ENCODE measurements at regions not wholly inside any gene's neighbourhood (a gene's known extent, or its start where the extent isn't known, plus 50 kb on each side); places are given as distances from the start of the nearest gene placed in this dataset.
A peak's percentile ranks its signal among the peaks of the same experiment; 100 is the strongest.

GRCh38 chr5:117425163-117425562 is 850.5 kb upstream of the SEMA6A start:
- no peak overlapping the region for H3K9ac ChIP-seq (ENCODE audit: insufficient read depth in 1 of 2, low read length in 2 of 2)
- H3K27ac ChIP-seq (ENCODE audit: low read depth in 1 of 2, low read length in 1 of 2) = no peak overlapping the region
- H3K4me1 ChIP-seq (ENCODE audit: control insufficient read depth in 5 of 5, insufficient read depth in 5 of 5, low read length in 5 of 5) = no peaks in the 10 kb centered on the region
- peaks cover 0 to 3% (median 0%) of the 10 kb centered on the region in 4 donors for H3K9me3 ChIP-seq (ENCODE audit: control insufficient read depth in 4 of 4, insufficient read depth in 3 of 4, low read length in 3 of 4)
- H3K27me3 ChIP-seq (ENCODE audit: control insufficient read depth in 3 of 3, insufficient read depth in 3 of 3, low read length in 2 of 3) = no peaks in the 10 kb centered on the region
- no peaks in the 10 kb centered on the region for H3K36me3 ChIP-seq (ENCODE audit: control insufficient read depth in 4 of 4, insufficient read depth in 4 of 4, low read length in 4 of 4)
- ATAC-seq (ENCODE audit: insufficient read depth, low FRiP score) = no peak
- WGBS, 2 donors = 77 to 83% methylated on average over 3 of the region's 3 CpGs
- H3K4me3 ChIP-seq = no peak overlapping the region
- no peak for TF ChIP-seq CTCF (IDR thresholded peaks at IDR 0.05; ENCODE audit: control extremely low read depth, extremely low read depth)
- no peak for DNase-seq

DNA sequence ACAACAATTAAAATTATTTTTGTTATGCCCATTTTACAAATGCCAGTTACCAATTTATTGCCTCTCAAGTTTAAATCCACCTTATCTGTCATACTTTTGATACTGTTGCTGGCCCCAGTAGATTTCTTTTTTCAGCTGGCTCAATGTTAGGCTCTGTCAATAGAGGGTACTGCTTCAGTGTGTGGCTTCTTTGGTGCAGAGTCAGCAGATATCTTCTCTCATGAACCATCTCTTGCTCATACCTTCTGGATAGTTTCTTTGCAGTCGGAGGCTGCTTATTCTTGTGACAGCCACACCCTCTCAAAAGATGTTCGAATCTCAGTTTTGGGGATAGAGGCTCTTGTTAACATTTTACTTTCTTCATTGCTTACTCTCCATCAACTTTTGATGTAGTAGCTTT is 849.9 kb upstream of the SEMA6A start:
- no peak for DNase-seq
- Histone ChIP-seq H3K9me3 (ENCODE audit: control insufficient read depth in 4 of 4, insufficient read depth in 3 of 4, low read length in 3 of 4) (peaks cover 0 to 3% (median 0%) of the 10 kb centered on the region in 4 donors), H3K27me3 (ENCODE audit: control insufficient read depth in 3 of 3, insufficient read depth in 3 of 3, low read length in 2 of 3) (no peaks in the 10 kb centered on the region), H3K36me3 (ENCODE audit: control insufficient read depth in 4 of 4, insufficient read depth in 4 of 4, low read length in 4 of 4) (no peaks in the 10 kb centered on the region), H3K4me3 (no peak overlapping the region), H3K4me1 (ENCODE audit: control insufficient read depth in 5 of 5, insufficient read depth in 5 of 5, low read length in 5 of 5) (no peaks in the 10 kb centered on the region), H3K9ac (ENCODE audit: insufficient read depth in 1 of 2, low read length in 2 of 2) (no peak overlapping the region), H3K27ac (ENCODE audit: low read depth in 1 of 2, low read length in 1 of 2) (no peak overlapping the region)
- no peak for TF ChIP-seq CTCF (IDR thresholded peaks at IDR 0.05; ENCODE audit: control extremely low read depth, extremely low read depth)
- WGBS, 2 donors = 85 to 93% methylated on average over 2 of the region's 2 CpGs
- no peak for ATAC-seq (ENCODE audit: insufficient read depth, low FRiP score)

- WGBS, 2 donors = 53 to 68% methylated on average over 1 of the region's 1 CpG
- H3K27me3 ChIP-seq (ENCODE audit: control insufficient read depth in 3 of 3, insufficient read depth in 3 of 3, low read length in 2 of 3) = no peaks in the 10 kb centered on the region
Measured at GRCh38 chr5:117417501-117417900, 842.9 kb upstream of the SEMA6A start.

More at GRCh38 chr5:117417501-117417900, 842.9 kb upstream of the SEMA6A start:
- DNase-seq = peak in 2 of 3 donors; percentile 62 to 72
- H3K27ac ChIP-seq (ENCODE audit: low read depth in 1 of 2, low read length in 1 of 2) = no peak overlapping the region
- peaks cover 0 to 3% (median 0%) of the 10 kb centered on the region in 4 donors for H3K9me3 ChIP-seq (ENCODE audit: control insufficient read depth in 4 of 4, insufficient read depth in 3 of 4, low read length in 3 of 4)
- H3K36me3 ChIP-seq (ENCODE audit: control insufficient read depth in 4 of 4, insufficient read depth in 4 of 4, low read length in 4 of 4) = no peaks in the 10 kb centered on the region
- no peak for ATAC-seq (ENCODE audit: insufficient read depth, low FRiP score)
- H3K4me3 ChIP-seq = no peak overlapping the region
- no peak for TF ChIP-seq CTCF (IDR thresholded peaks at IDR 0.05; ENCODE audit: control extremely low read depth, extremely low read depth)
- no peak overlapping the region for H3K9ac ChIP-seq (ENCODE audit: insufficient read depth in 1 of 2, low read length in 2 of 2)
- peaks cover 0 to 7% (median 0%) of the 10 kb centered on the region in 5 donors for H3K4me1 ChIP-seq (ENCODE audit: control insufficient read depth in 5 of 5, insufficient read depth in 5 of 5, low read length in 5 of 5)
